Stimulated activated memory B cell treated with anti-CD40 and anti-IgM and Interleukin-4, amounts not matched to agents 10 μg/mL and 1 μg/mL and 100 μg/mL, for 72 hours (primary cell): ENCODE measurements at regions not wholly inside any gene's neighbourhood (a gene's known extent, or its start where the extent isn't known, plus 50 kb on each side); places are given as distances from the start of the nearest gene placed in this dataset.

ENCODE experiments used
- ATAC-seq: fragments of 150-1000 bp; cut with Tn5 transposase; 2 replicates; pipeline ENCODE4 v1.10.0; 2021
- H3K27ac Mint-ChIP-seq: one replicate; pipeline ENCODE4 v1.8.0; 2022; ENCODE audit warnings: mild to moderate bottlenecking, mixed read lengths
- H3K27me3 Mint-ChIP-seq: one replicate; pipeline ENCODE4 v1.8.0; 2022; ENCODE audit warnings: mixed read lengths
- H3K36me3 Mint-ChIP-seq: one replicate; pipeline ENCODE4 v1.8.0; 2022; ENCODE audit warnings: mixed read lengths
- H3K4me1 Mint-ChIP-seq: one replicate; pipeline ENCODE4 v1.8.0; 2022; ENCODE audit warnings: mixed read lengths
- H3K4me3 Mint-ChIP-seq: one replicate; pipeline ENCODE4 v1.8.0; 2022; ENCODE audit warnings: mild to moderate bottlenecking, moderate library complexity, mixed read lengths
- H3K9me3 Mint-ChIP-seq: one replicate; pipeline ENCODE4 v1.8.0; 2022; ENCODE audit warnings: mixed read lengths

DNA sequence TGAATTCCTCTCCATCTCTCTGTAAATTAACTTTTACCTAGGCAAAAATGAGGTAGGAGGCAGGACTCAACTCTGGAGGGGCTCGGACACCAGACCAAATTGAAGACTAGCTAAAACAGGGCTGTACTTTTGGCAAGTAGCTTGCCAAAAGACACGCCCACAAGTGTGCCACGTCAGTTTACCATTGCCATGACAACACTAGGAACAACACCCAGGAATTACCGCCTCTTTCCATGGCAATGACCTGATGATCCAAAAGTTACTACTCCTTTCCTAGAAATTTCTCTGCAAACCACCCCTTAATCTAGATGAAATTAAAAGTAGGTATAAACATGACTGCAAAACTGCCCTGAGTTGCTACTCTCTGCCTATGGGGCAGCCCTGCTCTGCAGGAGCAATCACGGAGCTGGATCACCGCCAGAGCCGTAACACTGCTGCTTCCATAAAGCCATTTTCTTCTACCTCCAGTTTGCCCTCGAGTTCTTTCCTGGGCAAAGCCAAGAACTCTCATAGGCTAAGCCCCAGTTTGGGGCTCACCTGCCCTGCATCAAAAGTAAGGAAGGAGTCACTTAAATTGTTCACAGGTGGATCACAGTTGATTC, 66.0 kb upstream of the FAM136A start:
- H3K27me3 Mint-ChIP-seq, result peaks cover 18% of the 10 kb centered on the region
- H3K4me1 Mint-ChIP-seq, result no peaks in the 10 kb centered on the region
- no peaks in the 10 kb centered on the region for H3K9me3 Mint-ChIP-seq
- no peak overlapping the region for H3K4me3 Mint-ChIP-seq
- H3K27ac Mint-ChIP-seq, result no peak overlapping the region
- no peaks in the 10 kb centered on the region for H3K36me3 Mint-ChIP-seq
- ATAC-seq, result no peak

DNA sequence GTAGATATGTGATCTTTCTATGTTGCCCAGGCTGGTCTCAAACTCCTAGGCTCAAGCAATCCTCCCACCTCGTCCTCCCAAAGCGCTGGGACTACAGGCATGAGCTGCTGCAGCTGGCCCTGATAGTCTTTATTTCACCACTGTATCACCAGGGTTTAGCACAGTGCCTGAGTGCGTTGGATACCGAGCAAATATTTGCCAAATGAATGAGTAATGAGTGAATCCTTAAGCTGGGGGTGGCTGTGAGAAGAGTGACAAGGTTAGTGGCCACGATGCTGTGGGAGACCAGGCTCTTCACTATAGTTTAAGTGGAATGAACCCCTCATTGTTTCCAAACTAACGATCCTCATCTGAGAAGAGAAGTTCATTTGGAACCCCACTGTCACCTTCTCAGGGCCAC, 60.8 kb upstream of the FAM136A start:
- no peaks in the 10 kb centered on the region for H3K36me3 Mint-ChIP-seq
- H3K4me3 Mint-ChIP-seq, result no peak overlapping the region

DNA sequence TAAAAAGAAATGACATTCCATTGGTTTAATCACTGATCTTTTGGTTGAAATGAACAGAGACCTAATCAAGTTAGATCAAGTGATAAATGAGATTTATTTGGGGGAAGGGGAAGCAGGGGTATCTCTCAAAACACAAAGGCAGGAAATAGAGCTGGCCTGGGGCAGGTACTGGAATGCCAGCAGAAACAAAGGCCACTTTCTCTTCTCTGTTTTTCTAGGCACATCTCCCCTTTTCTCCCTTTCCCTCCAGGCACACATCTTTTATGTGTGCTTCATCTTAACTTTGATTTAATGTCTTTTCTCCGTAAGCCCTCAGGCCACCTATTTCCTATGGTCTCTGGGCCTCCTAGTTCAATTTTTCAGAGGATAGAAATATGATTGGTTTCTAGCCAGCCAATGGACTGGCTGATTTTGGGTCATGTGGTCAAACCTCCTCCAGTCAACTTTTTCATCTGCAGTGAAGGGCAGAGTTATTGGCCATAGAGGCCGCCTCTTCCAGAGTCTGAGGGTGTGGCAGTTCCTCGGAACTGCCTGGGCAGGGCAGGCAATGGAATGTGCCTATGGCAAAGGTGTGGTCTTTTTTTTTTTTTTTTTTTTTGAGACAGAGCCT, 58.9 kb upstream of the FAM136A start:
- H3K36me3 Mint-ChIP-seq, result no peaks in the 10 kb centered on the region
- no peak for ATAC-seq
- H3K27ac Mint-ChIP-seq, result no peak overlapping the region
- H3K27me3 Mint-ChIP-seq, result peaks cover 14% of the 10 kb centered on the region
- no peaks in the 10 kb centered on the region for H3K9me3 Mint-ChIP-seq
- no peaks in the 10 kb centered on the region for H3K4me1 Mint-ChIP-seq
- H3K4me3 Mint-ChIP-seq, result no peak overlapping the region

More for the DNA sequence above, 60.8 kb upstream of the FAM136A start:
- Mint-ChIP-seq H3K4me1 (no peaks in the 10 kb centered on the region), H3K27me3 (peaks cover 6% of the 10 kb centered on the region), H3K27ac (no peak overlapping the region), H3K9me3 (no peaks in the 10 kb centered on the region)
- ATAC-seq, result no peak

DNA sequence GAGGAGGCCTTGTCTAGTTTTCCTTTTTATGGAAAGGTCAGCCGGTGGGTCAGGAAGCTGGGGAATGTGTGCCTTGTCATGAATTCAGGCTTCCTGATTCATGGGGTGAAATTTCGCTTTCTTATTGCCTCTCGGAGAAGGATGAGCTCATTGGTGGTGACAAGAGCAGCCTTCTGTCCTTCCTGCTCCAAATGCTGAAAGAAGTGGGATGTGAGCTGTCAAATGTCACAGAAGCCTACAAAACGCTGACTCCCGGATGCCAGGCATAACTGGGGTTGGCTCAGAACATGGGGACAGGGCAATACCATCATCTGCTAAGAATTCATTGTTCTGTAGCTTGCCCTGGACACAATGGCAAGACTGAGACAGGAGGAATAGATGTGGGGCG, 55.8 kb upstream of the FAM136A start:
- Mint-ChIP-seq H3K27ac (no peak overlapping the region), H3K27me3 (peaks cover 37% of the 10 kb centered on the region), H3K4me1 (no peaks in the 10 kb centered on the region)

DNA sequence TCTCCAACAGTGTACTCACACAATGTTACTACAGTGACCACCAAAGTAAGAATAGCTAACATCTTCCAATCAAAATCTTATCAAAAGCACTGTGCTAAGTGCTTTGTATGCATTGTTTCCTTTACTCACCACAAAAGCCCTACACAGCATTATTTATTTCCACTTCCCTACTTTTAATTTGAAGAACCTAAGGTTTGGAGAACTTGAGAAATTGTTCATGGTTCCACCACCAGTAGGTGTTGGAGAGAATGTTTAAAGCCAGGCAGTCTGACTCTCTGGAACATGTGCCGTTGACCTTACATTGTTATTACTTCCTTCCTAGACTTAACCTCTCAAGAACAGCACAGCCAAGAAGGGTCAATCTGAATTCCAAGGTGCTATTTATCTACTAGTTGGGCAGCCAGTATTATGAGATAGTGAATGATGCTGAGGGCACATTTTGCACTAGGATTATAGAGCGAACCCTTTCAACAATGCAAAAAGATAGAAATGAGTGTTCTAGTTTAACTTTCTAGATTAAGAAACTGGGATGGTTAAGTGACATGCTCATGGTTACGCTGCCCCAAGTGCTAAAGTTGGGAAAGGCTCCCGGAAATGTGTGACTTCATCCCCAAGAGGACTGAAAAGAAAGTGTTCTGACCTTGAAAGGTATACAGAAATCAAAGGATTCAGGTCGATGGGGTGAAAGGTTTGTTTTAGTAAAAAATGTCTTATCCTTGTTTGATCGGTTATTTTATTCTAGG, 55.2 kb upstream of the FAM136A start:
- H3K9me3 Mint-ChIP-seq, result peaks cover 3% of the 10 kb centered on the region
- H3K27ac Mint-ChIP-seq, result no peak overlapping the region
- no peaks in the 10 kb centered on the region for H3K36me3 Mint-ChIP-seq
- H3K27me3 Mint-ChIP-seq, result peaks cover 43% of the 10 kb centered on the region
- ATAC-seq, result no peak
- H3K4me1 Mint-ChIP-seq, result no peaks in the 10 kb centered on the region
- H3K4me3 Mint-ChIP-seq, result no peak overlapping the region

More for the DNA sequence above, 55.8 kb upstream of the FAM136A start:
- no peak for ATAC-seq
- H3K36me3 Mint-ChIP-seq, result no peaks in the 10 kb centered on the region
- H3K9me3 Mint-ChIP-seq, result peaks cover 3% of the 10 kb centered on the region
- no peak overlapping the region for H3K4me3 Mint-ChIP-seq

DNA sequence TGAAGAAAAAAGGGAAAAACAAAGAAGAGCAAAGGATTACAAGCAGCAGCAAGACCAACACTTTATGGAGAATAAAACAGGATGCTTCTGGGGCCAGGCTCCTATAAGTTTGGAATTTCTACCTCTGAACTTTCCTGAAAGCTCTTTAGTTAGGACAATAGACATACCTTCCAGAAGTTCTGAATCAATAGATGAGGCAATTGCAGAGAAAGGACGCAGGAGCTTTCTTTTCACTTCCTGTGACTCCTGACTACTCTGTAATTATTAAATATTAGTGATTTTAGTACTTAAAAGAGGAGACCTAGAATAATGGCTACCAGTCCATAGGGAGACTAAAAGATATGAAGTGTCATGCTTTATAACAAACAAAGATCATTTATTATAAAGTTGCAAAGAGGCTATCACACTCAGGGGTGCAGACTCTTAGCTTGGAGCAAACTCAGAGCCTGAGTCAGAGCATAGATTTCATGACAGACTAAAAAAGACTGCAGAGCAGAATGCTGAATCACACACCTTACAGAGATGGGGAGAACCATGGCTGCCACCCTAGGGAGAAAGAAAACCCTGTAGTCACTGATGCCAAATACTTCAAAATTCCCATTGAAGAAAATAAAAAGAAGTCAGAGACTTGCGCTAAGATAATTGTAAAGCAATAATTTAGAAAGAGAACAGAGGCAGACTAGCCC, 52.5 kb upstream of the FAM136A start:
- ATAC-seq, result no peak
- no peak overlapping the region for H3K4me3 Mint-ChIP-seq
- H3K36me3 Mint-ChIP-seq, result no peaks in the 10 kb centered on the region
- H3K9me3 Mint-ChIP-seq, result peaks cover 3% of the 10 kb centered on the region
- H3K27me3 Mint-ChIP-seq, result peaks cover 70% of the 10 kb centered on the region
- no peak overlapping the region for H3K27ac Mint-ChIP-seq
- H3K4me1 Mint-ChIP-seq, result no peaks in the 10 kb centered on the region
